HEK293T (cell line): ENCODE measurements at regions not wholly inside any gene's neighbourhood (a gene's known extent, or its start where the extent isn't known, plus 50 kb on each side); places are given as distances from the start of the nearest gene placed in this dataset.

ENCODE experiments used
- BHLHE40 ChIP-seq: fragments of 450-650 bp; IDR thresholded peaks from 2 replicates; pipeline ENCODE4 v1.6.1; 2016; ENCODE audit warnings: mild to moderate bottlenecking, moderate library complexity, borderline replicate concordance
- ELF4 ChIP-seq: fragments of 450-650 bp; IDR thresholded peaks from 2 replicates; pipeline ENCODE4 v1.6.1; 2017; ENCODE audit warnings: antibody characterized with exemption
- FOXA1 ChIP-seq: fragments of 450-650 bp; IDR thresholded peaks from 2 replicates; pipeline ENCODE4 v1.6.1; 2016; ENCODE audit warnings: mild to moderate bottlenecking
- FOXK2 ChIP-seq: fragments of 450-650 bp; IDR thresholded peaks from 2 replicates; pipeline ENCODE4 v1.6.1; 2016; ENCODE audit warnings: mild to moderate bottlenecking
- FOXM1 ChIP-seq: fragments of 450-650 bp; IDR thresholded peaks from 2 replicates; pipeline ENCODE4 v1.6.1; 2017; ENCODE audit warnings: mild to moderate bottlenecking, borderline replicate concordance
- NFRKB ChIP-seq: fragments of 450-650 bp; IDR thresholded peaks from 2 replicates; pipeline ENCODE4 v1.6.1; 2016; ENCODE audit warnings: mild to moderate bottlenecking, moderate library complexity
- SP1 ChIP-seq: fragments of 450-650 bp; IDR thresholded peaks from 2 replicates; pipeline ENCODE4 v1.6.1; 2017
- SUZ12 ChIP-seq: fragments of 450-650 bp; IDR thresholded peaks from 2 replicates; pipeline ENCODE4 v1.6.1; 2016; ENCODE audit warnings: mild to moderate bottlenecking
- TARDBP ChIP-seq: fragments of 450-650 bp; IDR thresholded peaks from 2 replicates; pipeline ENCODE4 v1.6.1; 2016

DNA sequence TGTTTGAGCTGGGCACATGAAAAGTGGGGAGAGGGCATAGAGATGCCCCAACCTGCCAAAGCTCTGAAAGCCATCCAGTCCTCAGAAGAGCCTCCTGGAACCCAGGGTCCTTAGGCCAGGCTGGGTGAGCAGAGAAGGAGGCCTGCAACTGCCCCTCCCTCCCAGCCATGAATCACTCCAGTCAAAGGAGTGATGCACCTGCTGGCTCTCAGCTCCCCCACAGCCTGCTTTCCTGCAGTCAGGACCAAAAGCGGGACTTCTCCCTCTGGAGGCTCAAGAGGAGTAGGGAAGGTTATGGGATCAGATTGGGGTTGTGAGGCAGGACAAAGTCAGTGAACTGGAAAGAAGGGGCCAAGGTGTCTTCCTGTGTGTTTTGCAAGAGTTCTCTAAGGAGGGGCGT is 145.6 kb downstream of the TMEM132E start:
- no peak for TF ChIP-seq FOXM1
- no peak for TF ChIP-seq TARDBP
- no peak for TF ChIP-seq SP1
- no peak for TF ChIP-seq FOXK2
- TF ChIP-seq FOXA1: no peak
- TF ChIP-seq SUZ12: no peak
- TF ChIP-seq ELF4: no peak
- no peak for TF ChIP-seq BHLHE40
- TF ChIP-seq NFRKB: no peak
